Activated CD4-positive, alpha-beta T cell treated with anti-CD3 and anti-CD28 coated beads for 36 hours (primary cell): ENCODE measurements at regions not wholly inside any gene's neighbourhood (a gene's known extent, or its start where the extent isn't known, plus 50 kb on each side); places are given as distances from the start of the nearest gene placed in this dataset.

Experiments used
- ATAC-seq: fragments of 200-7000 bp; cut with Tn5 transposase; one replicate; pipeline ENCODE4 v1.10.0; 2021; ENCODE audit warnings: mild to moderate bottlenecking, moderate library complexity
- CTCF ChIA-PET: fragments of 350-600 bp; sonication (Branson Sonifier 250); formaldehyde crosslinking; loops from one replicate; lab custom pipeline; 2021; ENCODE audit warnings: antibody characterized with exemption; lab: Charles Lee
- POLR2A ChIA-PET: fragments of 350-600 bp; sonication (Branson Sonifier 250); formaldehyde crosslinking; loops from one replicate; lab custom pipeline; 2021; ENCODE audit warnings: antibody characterized with exemption, inconsistent platforms; lab: Charles Lee
- DNase-seq: peaks from one replicate; pipeline ENCODE4 v3.0.0-alpha.2; 2020
- H3K27ac Mint-ChIP-seq: one replicate; pipeline ENCODE4 v1.8.0; 2021; ENCODE audit warnings: mixed read lengths
- H3K27me3 Mint-ChIP-seq: one replicate; pipeline ENCODE4 v1.8.0; 2021; ENCODE audit warnings: mixed read lengths
- H3K36me3 Mint-ChIP-seq: one replicate; pipeline ENCODE4 v1.8.0; 2021; ENCODE audit warnings: low read depth, mixed read lengths
- H3K4me1 Mint-ChIP-seq: one replicate; pipeline ENCODE4 v1.8.0; 2021; ENCODE audit warnings: mixed read lengths
- H3K4me3 Mint-ChIP-seq: one replicate; pipeline ENCODE4 v1.8.0; 2021; ENCODE audit warnings: mild to moderate bottlenecking, moderate library complexity, mixed read lengths
- H3K9me3 Mint-ChIP-seq: one replicate; pipeline ENCODE4 v1.8.0; 2021; ENCODE audit warnings: low read depth, mixed read lengths
- intact Hi-C, 2 experiments: fragments of 100-400 bp; cut with DNase I in 1 of 2; cut with micrococcal nuclease in 1 of 2; formaldehyde crosslinking; loops; one replicate each; pipeline versions ENCODE4 v1.14.2 to v1.15.1; 2022 to 2024; cut with DNase I, micrococcal nuclease

- Mint-ChIP-seq H3K4me1 (no peaks in the 10 kb centered on the region), H3K36me3 (no peaks in the 10 kb centered on the region), H3K27ac (no peak overlapping the region), H3K4me3 (no peak overlapping the region), H3K9me3 (no peaks in the 10 kb centered on the region), H3K27me3 (no peaks in the 10 kb centered on the region)
- intact Hi-C loops = no loop called here
- ChIA-PET CTCF (no interaction called here), POLR2A (no interaction called here)
- ATAC-seq (no peak), DNase-seq (no peak)
These were observed 160.2 kb downstream of the FAT3 start for GRCh38 chr11:92384802-92385201.

GRCh38 chr11:92386577-92386976 lies 162.0 kb downstream of the FAT3 start:
- Mint-ChIP-seq H3K27ac (no peak overlapping the region), H3K4me1 (no peaks in the 10 kb centered on the region), H3K4me3 (no peak overlapping the region), H3K9me3 (no peaks in the 10 kb centered on the region), H3K27me3 (no peaks in the 10 kb centered on the region), H3K36me3 (no peaks in the 10 kb centered on the region)
- ChIA-PET POLR2A (no interaction called here), CTCF (interaction anchor here (0.5 kb wide), 1 partner anchor 145 kb away, joined by 3 read pairs; no protein-coding TSS in a partner anchor)
- ATAC-seq = no peak
- intact Hi-C loops = no loop called here
- no peak for DNase-seq

GRCh38 chr11:92387859-92388258 lies 163.2 kb downstream of the FAT3 start:
- H3K27ac Mint-ChIP-seq = no peak overlapping the region
- ChIA-PET POLR2A (no interaction called here), CTCF (interaction anchor here (1.6 kb wide), 1 partner anchor 11 kb away, joined by 7 read pairs; no protein-coding TSS in a partner anchor)
- H3K36me3 Mint-ChIP-seq = no peaks in the 10 kb centered on the region
- H3K9me3 Mint-ChIP-seq = no peaks in the 10 kb centered on the region
- DNase-seq = no peak
- no peaks in the 10 kb centered on the region for H3K4me1 Mint-ChIP-seq
- peaks cover 2% of the 10 kb centered on the region for H3K27me3 Mint-ChIP-seq
- intact Hi-C loops = no loop called here
- H3K4me3 Mint-ChIP-seq = no peak overlapping the region
- no peak for ATAC-seq

GRCh38 chr11:92388380-92388779 lies 163.8 kb downstream of the FAT3 start:
- H3K9me3 Mint-ChIP-seq = no peaks in the 10 kb centered on the region
- no peak for DNase-seq
- CTCF ChIA-PET = interaction anchor here (1.6 kb wide), 1 partner anchor 11 kb away, joined by 7 read pairs; no protein-coding TSS in a partner anchor

GRCh38 chr11:92390783-92391182 lies 166.2 kb downstream of the FAT3 start:
- CTCF ChIA-PET = no interaction called here
- POLR2A ChIA-PET = no interaction called here
- no peaks in the 10 kb centered on the region for H3K9me3 Mint-ChIP-seq

More at GRCh38 chr11:92388380-92388779, 163.8 kb downstream of the FAT3 start:
- H3K4me1 Mint-ChIP-seq = no peaks in the 10 kb centered on the region
- peaks cover 2% of the 10 kb centered on the region for H3K27me3 Mint-ChIP-seq
- ATAC-seq = no peak
- H3K4me3 Mint-ChIP-seq = no peak overlapping the region
- intact Hi-C loops = no loop called here
- no peak overlapping the region for H3K27ac Mint-ChIP-seq
- POLR2A ChIA-PET = no interaction called here
- H3K36me3 Mint-ChIP-seq = no peaks in the 10 kb centered on the region

GRCh38 chr11:92391364-92391763 lies 166.7 kb downstream of the FAT3 start:
- ATAC-seq (no peak), DNase-seq (no peak)
- no peak overlapping the region for H3K27ac Mint-ChIP-seq
- ChIA-PET POLR2A (no interaction called here), CTCF (no interaction called here)
- no peaks in the 10 kb centered on the region for H3K9me3 Mint-ChIP-seq
- H3K36me3 Mint-ChIP-seq = no peaks in the 10 kb centered on the region
- H3K4me1 Mint-ChIP-seq = no peaks in the 10 kb centered on the region
- no peak overlapping the region for H3K4me3 Mint-ChIP-seq
- intact Hi-C loops = no loop called here
- peaks cover 4% of the 10 kb centered on the region for H3K27me3 Mint-ChIP-seq

More at GRCh38 chr11:92390783-92391182, 166.2 kb downstream of the FAT3 start:
- H3K4me1 Mint-ChIP-seq = no peaks in the 10 kb centered on the region
- intact Hi-C loops = no loop called here
- ATAC-seq (no peak), DNase-seq (no peak)
- no peak overlapping the region for H3K27ac Mint-ChIP-seq
- peaks cover 2% of the 10 kb centered on the region for H3K27me3 Mint-ChIP-seq
- H3K4me3 Mint-ChIP-seq = no peak overlapping the region
- H3K36me3 Mint-ChIP-seq = no peaks in the 10 kb centered on the region

- DNase-seq (no peak), ATAC-seq (no peak)
- ChIA-PET POLR2A (no interaction called here), CTCF (no interaction called here)
- H3K27me3 Mint-ChIP-seq = peaks cover 4% of the 10 kb centered on the region
- H3K27ac Mint-ChIP-seq = no peak overlapping the region
- no peaks in the 10 kb centered on the region for H3K4me1 Mint-ChIP-seq
- no peaks in the 10 kb centered on the region for H3K36me3 Mint-ChIP-seq
- no peak overlapping the region for H3K4me3 Mint-ChIP-seq
- intact Hi-C loops = no loop called here
- no peaks in the 10 kb centered on the region for H3K9me3 Mint-ChIP-seq
These were observed 167.2 kb downstream of the FAT3 start for GRCh38 chr11:92391808-92392207.

GRCh38 chr11:92393218-92393617 lies 168.6 kb downstream of the FAT3 start:
- intact Hi-C loops = no loop called here
- ATAC-seq (no peak), DNase-seq (no peak)
- Mint-ChIP-seq H3K27ac (no peak overlapping the region), H3K9me3 (no peaks in the 10 kb centered on the region), H3K4me3 (no peak overlapping the region), H3K27me3 (peaks cover 6% of the 10 kb centered on the region), H3K36me3 (no peaks in the 10 kb centered on the region), H3K4me1 (no peaks in the 10 kb centered on the region)
- ChIA-PET CTCF (no interaction called here), POLR2A (no interaction called here)

GRCh38 chr11:92396133-92396532 lies 171.5 kb downstream of the FAT3 start:
- CTCF ChIA-PET = no interaction called here
- peaks cover 6% of the 10 kb centered on the region for H3K27me3 Mint-ChIP-seq
- POLR2A ChIA-PET = no interaction called here
- no peak overlapping the region for H3K27ac Mint-ChIP-seq
- no peaks in the 10 kb centered on the region for H3K36me3 Mint-ChIP-seq
- DNase-seq (no peak), ATAC-seq (no peak)
- no peak overlapping the region for H3K4me3 Mint-ChIP-seq
- no peaks in the 10 kb centered on the region for H3K9me3 Mint-ChIP-seq
- intact Hi-C loops = no loop called here
- no peaks in the 10 kb centered on the region for H3K4me1 Mint-ChIP-seq

GRCh38 chr11:92397221-92397755 lies 172.7 kb downstream of the FAT3 start:
- no peak for DNase-seq
- Mint-ChIP-seq H3K27ac (no peak overlapping the region), H3K9me3 (no peaks in the 10 kb centered on the region), H3K36me3 (no peaks in the 10 kb centered on the region), H3K4me1 (no peaks in the 10 kb centered on the region), H3K27me3 (peaks cover 6% of the 10 kb centered on the region), H3K4me3 (no peak overlapping the region)
- CTCF ChIA-PET = no interaction called here
- intact Hi-C loops = no loop called here
- no peak for ATAC-seq
- POLR2A ChIA-PET = no interaction called here

GRCh38 chr11:92399705-92400104 lies 175.1 kb downstream of the FAT3 start:
- no peak overlapping the region for H3K27ac Mint-ChIP-seq
- H3K36me3 Mint-ChIP-seq = no peaks in the 10 kb centered on the region
- no peaks in the 10 kb centered on the region for H3K4me1 Mint-ChIP-seq
- ChIA-PET POLR2A (no interaction called here), CTCF (no interaction called here)
- H3K9me3 Mint-ChIP-seq = no peaks in the 10 kb centered on the region
- DNase-seq = no peak
- H3K4me3 Mint-ChIP-seq = no peak overlapping the region
- no peak for ATAC-seq
- intact Hi-C loops = no loop called here
- H3K27me3 Mint-ChIP-seq = peaks cover 4% of the 10 kb centered on the region

- CTCF ChIA-PET = no interaction called here
- H3K27ac Mint-ChIP-seq = no peak overlapping the region
- no peak for DNase-seq
- H3K36me3 Mint-ChIP-seq = no peaks in the 10 kb centered on the region
- POLR2A ChIA-PET = no interaction called here
- no peak overlapping the region for H3K4me3 Mint-ChIP-seq
- H3K27me3 Mint-ChIP-seq = peaks cover 2% of the 10 kb centered on the region
- no peak for ATAC-seq
- H3K4me1 Mint-ChIP-seq = no peaks in the 10 kb centered on the region
- peaks cover 4% of the 10 kb centered on the region for H3K9me3 Mint-ChIP-seq
- intact Hi-C loops = no loop called here
These were observed 176.9 kb downstream of the FAT3 start for GRCh38 chr11:92401520-92401919.
